CD4-positive, alpha-beta T cell (primary cell): ENCODE measurements at regions not wholly inside any gene's neighbourhood (a gene's known extent, or its start where the extent isn't known, plus 50 kb on each side); places are given as distances from the start of the nearest gene placed in this dataset.

Source experiments
- ATAC-seq: fragments of 200-7000 bp; cut with Tn5 transposase; one replicate; pipeline ENCODE4 v1.10.0; 2022; ENCODE audit warnings: mild to moderate bottlenecking; ENCODE audit not compliant: poor library complexity
- CTCF ChIA-PET: fragments of 350-600 bp; sonication (Branson Sonifier 250); formaldehyde crosslinking; loops from one replicate; lab custom pipeline; 2021; ENCODE audit warnings: antibody characterized with exemption, inconsistent platforms; lab: Charles Lee
- POLR2A ChIA-PET: fragments of 350-600 bp; sonication (Branson Sonifier 250); formaldehyde crosslinking; loops from one replicate; lab custom pipeline; 2021; ENCODE audit warnings: antibody characterized with exemption, inconsistent platforms; lab: Charles Lee
- DNase-seq, 14 experiments: peaks; one replicate each; pipeline ENCODE4 v3.0.0-alpha.2; 2013 to 2020; ENCODE audit warnings: mixed read lengths in 2 of 14
- H3K27ac ChIP-seq, 2 donors: one replicate each; pipeline versions ENCODE4 v1.5.1 to v1.7.0; 2013; ENCODE audit warnings: low read length in 2 of 2, low read depth in 1 of 2, mild to moderate bottlenecking in 1 of 2
- H3K27me3 ChIP-seq, 2 experiments: 1 replicate in 1 of 2; 2 replicates in 1 of 2; pipeline versions ENCODE4 v1.6.1 to v1.7.0; 2013; ENCODE audit warnings: low read length in 2 of 2, control low read depth in 1 of 2, mild to moderate bottlenecking in 1 of 2, moderate library complexity in 1 of 2; ENCODE audit not compliant: insufficient read depth in 2 of 2, control insufficient read depth in 1 of 2
- H3K36me3 ChIP-seq: one replicate; pipeline ENCODE4 v1.6.1; 2013; ENCODE audit warnings: low read length, control low read depth; ENCODE audit not compliant: insufficient read depth
- H3K4me1 ChIP-seq: one replicate; pipeline ENCODE4 v1.6.1; 2013; ENCODE audit warnings: low read length, control low read depth; ENCODE audit not compliant: insufficient read depth
- H3K4me3 ChIP-seq: one replicate; pipeline ENCODE4 v1.5.1; 2013; ENCODE audit warnings: mild to moderate bottlenecking, low read length, moderate library complexity
- H3K9me3 ChIP-seq, 2 experiments: 1 replicate in 1 of 2; 2 replicates in 1 of 2; pipeline versions ENCODE4 v1.6.1 to v1.7.0; 2013; ENCODE audit warnings: low read length in 2 of 2, mild to moderate bottlenecking in 2 of 2, control low read depth in 1 of 2, moderate library complexity in 1 of 2; ENCODE audit not compliant: control insufficient read depth in 1 of 2, insufficient read depth in 1 of 2
- H3K27ac Mint-ChIP-seq: one replicate; pipeline ENCODE4 v1.8.0; 2020; ENCODE audit warnings: mixed read lengths
- H3K27me3 Mint-ChIP-seq: one replicate; pipeline ENCODE4 v1.8.0; 2021; ENCODE audit warnings: mixed read lengths
- H3K36me3 Mint-ChIP-seq: one replicate; pipeline ENCODE4 v1.8.0; 2021; ENCODE audit warnings: low read depth, mixed read lengths
- H3K4me1 Mint-ChIP-seq: one replicate; pipeline ENCODE4 v1.8.0; 2021; ENCODE audit warnings: low read depth, mixed read lengths
- H3K4me3 Mint-ChIP-seq: one replicate; pipeline ENCODE4 v1.8.0; 2020; ENCODE audit warnings: mild to moderate bottlenecking, mixed read lengths
- H3K9me3 Mint-ChIP-seq: one replicate; pipeline ENCODE4 v1.8.0; 2020; ENCODE audit warnings: mixed read lengths
- intact Hi-C, 2 experiments: fragments of 100-400 bp; cut with DNase I in 1 of 2; cut with micrococcal nuclease in 1 of 2; formaldehyde crosslinking; loops; one replicate each; pipeline versions ENCODE4 v1.15.1 to v1.9.0; 2023 to 2025; cut with DNase I, micrococcal nuclease
- TF ChIP-seq, protein P1 (sequence below): fragments of 200-600 bp; IDR thresholded peaks from one replicate; pipeline ENCODE4 v1.8.0; 2022; ENCODE audit warnings: antibody characterized with exemption, mild to moderate bottlenecking

DNA sequence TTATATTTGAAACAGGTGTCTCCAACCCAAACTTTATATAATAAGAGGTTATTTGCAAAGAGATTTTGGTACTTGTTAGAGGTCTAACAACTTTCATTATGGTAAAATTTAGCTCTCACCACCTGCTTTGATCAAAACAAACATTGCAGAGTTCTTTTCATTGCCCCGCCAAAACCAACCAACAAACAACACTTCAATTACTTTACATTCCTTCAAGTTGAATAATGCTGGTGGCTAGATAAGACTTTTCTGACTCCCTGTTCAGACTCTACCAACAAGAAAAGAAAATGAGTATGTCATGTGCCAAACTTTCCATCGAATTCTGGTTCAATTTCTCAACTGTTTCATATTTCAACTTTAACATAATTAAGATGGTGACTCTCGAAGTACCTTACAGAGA is 311.1 kb downstream of the ADGRG6 start:
- no peak overlapping the region for H3K27ac ChIP-seq
- Mint-ChIP-seq H3K4me3 (no peak overlapping the region), H3K9me3 (peaks cover 3% of the 10 kb centered on the region), H3K4me1 (no peaks in the 10 kb centered on the region), H3K36me3 (no peaks in the 10 kb centered on the region), H3K27me3 (no peaks in the 10 kb centered on the region), H3K27ac (no peak overlapping the region)
- H3K9me3 ChIP-seq = peaks cover 0 to 5% of the 10 kb centered on the region in 2 experiments
- H3K4me3 ChIP-seq = no peak overlapping the region
- H3K4me1 ChIP-seq = no peaks in the 10 kb centered on the region
- ChIA-PET POLR2A (no interaction called here), CTCF (no interaction called here)
- TF ChIP-seq, protein P1, sequence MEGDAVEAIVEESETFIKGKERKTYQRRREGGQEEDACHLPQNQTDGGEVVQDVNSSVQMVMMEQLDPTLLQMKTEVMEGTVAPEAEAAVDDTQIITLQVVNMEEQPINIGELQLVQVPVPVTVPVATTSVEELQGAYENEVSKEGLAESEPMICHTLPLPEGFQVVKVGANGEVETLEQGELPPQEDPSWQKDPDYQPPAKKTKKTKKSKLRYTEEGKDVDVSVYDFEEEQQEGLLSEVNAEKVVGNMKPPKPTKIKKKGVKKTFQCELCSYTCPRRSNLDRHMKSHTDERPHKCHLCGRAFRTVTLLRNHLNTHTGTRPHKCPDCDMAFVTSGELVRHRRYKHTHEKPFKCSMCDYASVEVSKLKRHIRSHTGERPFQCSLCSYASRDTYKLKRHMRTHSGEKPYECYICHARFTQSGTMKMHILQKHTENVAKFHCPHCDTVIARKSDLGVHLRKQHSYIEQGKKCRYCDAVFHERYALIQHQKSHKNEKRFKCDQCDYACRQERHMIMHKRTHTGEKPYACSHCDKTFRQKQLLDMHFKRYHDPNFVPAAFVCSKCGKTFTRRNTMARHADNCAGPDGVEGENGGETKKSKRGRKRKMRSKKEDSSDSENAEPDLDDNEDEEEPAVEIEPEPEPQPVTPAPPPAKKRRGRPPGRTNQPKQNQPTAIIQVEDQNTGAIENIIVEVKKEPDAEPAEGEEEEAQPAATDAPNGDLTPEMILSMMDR = no peak
- no peak for ATAC-seq
- H3K36me3 ChIP-seq = no peaks in the 10 kb centered on the region
- DNase-seq = no peak
- H3K27me3 ChIP-seq = no peaks in the 10 kb centered on the region
- intact Hi-C loops = no loop called here

DNA sequence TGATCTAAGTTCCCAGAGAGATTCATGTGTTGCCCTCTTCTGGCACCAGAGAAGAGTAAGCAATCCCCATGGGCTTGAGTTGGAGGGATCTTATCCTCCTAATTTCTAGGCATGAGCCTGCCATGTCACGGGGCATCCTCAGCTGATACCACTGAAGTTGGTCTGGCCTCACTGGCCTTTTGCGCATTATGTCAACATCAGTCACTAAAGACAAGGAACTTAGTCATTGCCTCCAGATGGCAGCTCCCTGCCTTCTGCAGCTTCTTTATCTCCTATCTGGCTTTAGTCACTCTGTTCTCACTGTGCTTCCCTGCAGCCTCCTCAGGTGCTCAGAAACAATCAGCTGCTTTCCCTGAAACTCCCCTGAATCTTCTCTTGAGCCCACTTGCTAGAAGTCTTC is 312.2 kb downstream of the ADGRG6 start:
- ATAC-seq (no peak), DNase-seq (no peak)
- ChIA-PET CTCF (no interaction called here), POLR2A (no interaction called here)
- Histone ChIP-seq H3K27ac (no peak overlapping the region), H3K4me3 (no peak overlapping the region), H3K36me3 (no peaks in the 10 kb centered on the region), H3K27me3 (no peaks in the 10 kb centered on the region), H3K4me1 (no peaks in the 10 kb centered on the region), H3K9me3 (peaks cover 0 to 5% of the 10 kb centered on the region in 2 experiments)
- no peaks in the 10 kb centered on the region for H3K27me3 Mint-ChIP-seq
- H3K27ac Mint-ChIP-seq = no peak overlapping the region
- H3K4me1 Mint-ChIP-seq = no peaks in the 10 kb centered on the region
- peaks cover 3% of the 10 kb centered on the region for H3K9me3 Mint-ChIP-seq
- H3K36me3 Mint-ChIP-seq = no peaks in the 10 kb centered on the region
- H3K4me3 Mint-ChIP-seq = no peak overlapping the region
- TF ChIP-seq, protein P1 = no peak
- intact Hi-C loops = no loop called here

DNA sequence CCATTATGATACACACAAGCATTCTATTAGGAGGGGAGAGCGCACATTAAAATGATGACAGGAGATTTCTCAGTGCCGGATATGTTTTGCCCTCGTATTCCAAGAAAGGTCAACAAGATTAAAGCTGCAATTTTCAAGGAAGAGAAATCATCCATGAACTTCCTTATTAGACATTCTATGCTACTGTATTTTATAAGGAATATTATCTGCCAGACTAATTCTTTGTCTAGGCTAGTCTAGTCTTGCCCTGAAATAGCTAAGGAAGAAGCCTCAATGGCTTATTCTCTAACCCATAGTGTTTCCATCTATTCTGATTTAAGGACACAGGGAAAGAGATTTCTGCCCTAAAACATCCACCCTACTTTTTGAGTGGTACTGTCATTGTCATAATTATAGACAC is 315.4 kb downstream of the ADGRG6 start:
- Mint-ChIP-seq H3K36me3 (no peaks in the 10 kb centered on the region), H3K4me1 (no peaks in the 10 kb centered on the region), H3K4me3 (no peak overlapping the region), H3K27me3 (no peaks in the 10 kb centered on the region), H3K27ac (no peak overlapping the region), H3K9me3 (no peaks in the 10 kb centered on the region)
- no peak overlapping the region for H3K27ac ChIP-seq
- intact Hi-C loops = no loop called here
- no peaks in the 10 kb centered on the region for H3K4me1 ChIP-seq
- no peaks in the 10 kb centered on the region for H3K27me3 ChIP-seq
- no peak for ATAC-seq
- no peaks in the 10 kb centered on the region for H3K36me3 ChIP-seq
- DNase-seq = no peak
- peaks cover 0 to under 1% of the 10 kb centered on the region in 2 experiments for H3K9me3 ChIP-seq
- CTCF ChIA-PET = no interaction called here
- TF ChIP-seq, protein P1 = no peak
- H3K4me3 ChIP-seq = no peak overlapping the region
- POLR2A ChIA-PET = no interaction called here
